SK-N-SH (cell line): ENCODE measurements at regions not wholly inside any gene's neighbourhood (a gene's known extent, or its start where the extent isn't known, plus 50 kb on each side); places are given as distances from the start of the nearest gene placed in this dataset.

ENCODE experiments used
- CTCF ChIA-PET: fragments of 300-600, 350-600 bp; formaldehyde crosslinking; extraction: SDS; loops from one replicate; lab custom pipeline; 2021; lab: Yijun Ruan, JAX
- POLR2A ChIA-PET: fragments of 350-600 bp; sonication (Branson Sonifier 250); formaldehyde crosslinking; extraction: SDS; loops from one replicate; lab custom pipeline; 2020; ENCODE audit warnings: antibody characterized with exemption, inconsistent platforms; lab: Yijun Ruan, JAX
- DNase-seq: peaks from one replicate; pipeline ENCODE4 v3.0.0; 2012
- H2AFZ ChIP-seq: fragments of 200-600 bp; sonication (generic); 2 replicates; pipeline ENCODE4 v1.8.1; 2016; ENCODE audit warnings: antibody characterized with exemption, mild to moderate bottlenecking, low read depth
- H3F3A ChIP-seq: fragments of 200-600 bp; sonication (generic); replicated peaks from 2 replicates; pipeline ENCODE3; 2016; ENCODE audit warnings: antibody characterized with exemption, mild to moderate bottlenecking; ENCODE audit not compliant: insufficient read depth
- H3K27ac ChIP-seq, 2 experiments: fragments of 200-500 bp in 1 of 2; fragments of 200-600 bp in 1 of 2; sonication (Bioruptor generic) in 1 of 2; sonication (generic), shearing (Covaris generic) in 1 of 2; 2 replicates each; pipeline versions ENCODE4 v1.5.1 to v1.6.1; 2014 to 2016; ENCODE audit warnings: low read depth in 2 of 2, inconsistent platforms in 1 of 2, low read length in 1 of 2, mild to moderate bottlenecking in 1 of 2, mixed read lengths in 1 of 2
- H3K27me3 ChIP-seq: fragments of 200-600 bp; sonication (generic), shearing (Covaris generic); 2 replicates; pipeline ENCODE4 v1.6.1; 2016; ENCODE audit warnings: mixed run types; ENCODE audit not compliant: insufficient read depth
- H3K36me3 ChIP-seq, 2 experiments: fragments of 200-500 bp in 1 of 2; fragments of 200-600 bp in 1 of 2; sonication (Bioruptor generic) in 1 of 2; sonication (generic) in 1 of 2; replicated peaks in 1 of 2; 2 replicates each; pipeline versions ENCODE3 to v1.5.1; 2014 to 2016; ENCODE audit warnings: low read length in 1 of 2, mild to moderate bottlenecking in 1 of 2; ENCODE audit not compliant: insufficient read depth in 2 of 2, control insufficient read depth in 1 of 2
- H3K4me1 ChIP-seq, 2 experiments: fragments of 200-500 bp in 1 of 2; fragments of 200-600 bp in 1 of 2; sonication (Bioruptor generic) in 1 of 2; sonication (generic), shearing (Covaris generic) in 1 of 2; 2 replicates each; pipeline versions ENCODE4 v1.5.1 to v1.6.1; 2014 to 2016; ENCODE audit warnings: low read depth in 1 of 2, low read length in 1 of 2, mixed run types in 1 of 2; ENCODE audit not compliant: insufficient read depth in 2 of 2, control insufficient read depth in 1 of 2
- H3K4me2 ChIP-seq: fragments of 200-600 bp; sonication (generic), shearing (Covaris generic); 2 replicates; pipeline ENCODE4 v1.6.1; 2017; ENCODE audit warnings: mixed run types
- H3K4me3 ChIP-seq, 2 experiments: fragments of 200-500 bp in 1 of 2; fragments of 200-600 bp in 1 of 2; sonication (Bioruptor generic) in 1 of 2; sonication (generic), shearing (Covaris generic) in 1 of 2; 2 replicates each; pipeline versions ENCODE4 v1.5.1 to v1.8.1; 2014 to 2016; ENCODE audit warnings: low read depth in 2 of 2, inconsistent platforms in 1 of 2, low read length in 1 of 2, mild to moderate bottlenecking in 1 of 2, mixed read lengths in 1 of 2, moderate library complexity in 1 of 2
- H3K79me2 ChIP-seq: fragments of 200-600 bp; sonication (generic); 2 replicates; pipeline ENCODE4 v1.8.1; 2017; ENCODE audit warnings: mild to moderate bottlenecking; ENCODE audit not compliant: insufficient read depth
- H3K9ac ChIP-seq: fragments of 200-600 bp; sonication (generic); 2 replicates; pipeline ENCODE4 v1.6.1; 2017; ENCODE audit warnings: mixed run types
- H3K9me2 ChIP-seq: fragments of 200-600 bp; sonication (generic); 2 replicates; pipeline ENCODE4 v1.6.1; 2017; ENCODE audit warnings: mixed run types
- H3K9me3 ChIP-seq: fragments of 200-600 bp; sonication (generic); 2 replicates; pipeline ENCODE4 v1.6.1; 2017; ENCODE audit warnings: mixed run types, mild to moderate bottlenecking, moderate library complexity
- H4K20me1 ChIP-seq: fragments of 200-600 bp; sonication (generic); 2 replicates; pipeline ENCODE4 v1.6.1; 2017; ENCODE audit warnings: mild to moderate bottlenecking, mixed run types; ENCODE audit not compliant: insufficient read depth
- FOSL2 ChIP-seq: IDR thresholded peaks from 2 replicates; pipeline ENCODE4 v1.4.0; 2012; ENCODE audit warnings: low read depth, mild to moderate bottlenecking, moderate library complexity, borderline replicate concordance
- FOXJ3 ChIP-seq: sonication (generic); formaldehyde crosslinking; IDR thresholded peaks from 2 replicates; pipeline ENCODE4 v1.5.1; 2020; ENCODE audit warnings: mild to moderate bottlenecking, missing genetic modification reagents
- FOXM1 ChIP-seq: IDR thresholded peaks from 2 replicates; pipeline ENCODE4 v1.4.0; 2012; ENCODE audit warnings: low read depth, mild to moderate bottlenecking
- GABPA ChIP-seq: IDR thresholded peaks from 2 replicates; pipeline ENCODE4 v1.4.0; 2012; ENCODE audit warnings: low read depth, mild to moderate bottlenecking
- GATA2 ChIP-seq: sonication (generic); formaldehyde crosslinking; IDR thresholded peaks from 2 replicates; pipeline ENCODE4 v1.5.0; 2020; ENCODE audit warnings: mild to moderate bottlenecking, missing genetic modification reagents
- IRF3 ChIP-seq: fragments of 150-350 bp; IDR thresholded peaks from 2 replicates; pipeline ENCODE4 v1.6.1; 2016; ENCODE audit warnings: mild to moderate bottlenecking, low read depth, low read length
- MEF2A ChIP-seq: IDR thresholded peaks from 2 replicates; pipeline ENCODE4 v1.4.0; 2012; ENCODE audit warnings: low read depth, borderline replicate concordance
- MXI1 ChIP-seq: IDR thresholded peaks from 2 replicates; pipeline ENCODE4 v1.6.1; 2012; ENCODE audit warnings: mild to moderate bottlenecking, low read depth, low read length, improper control_type of control experiment
- NRF1 ChIP-seq: IDR thresholded peaks from 2 replicates; pipeline ENCODE4 v1.6.1; 2012; ENCODE audit warnings: low read depth, mild to moderate bottlenecking, low read length
- PBX3 ChIP-seq: IDR thresholded peaks from 2 replicates; pipeline ENCODE4; 2012
- RAD21 ChIP-seq: IDR thresholded peaks from 2 replicates; pipeline ENCODE4 v1.6.1; 2012; ENCODE audit warnings: mild to moderate bottlenecking, low read length
- RFX5 ChIP-seq: IDR thresholded peaks from 2 replicates; pipeline ENCODE4 v1.6.1; 2012; ENCODE audit warnings: mild to moderate bottlenecking, improper control_type of control experiment, low read length
- RXRA ChIP-seq: IDR thresholded peaks from 2 replicates; pipeline ENCODE4 v1.4.0; 2012; ENCODE audit warnings: low read depth, mild to moderate bottlenecking, borderline replicate concordance
- SIN3A ChIP-seq: IDR thresholded peaks from 2 replicates; pipeline ENCODE4 v1.6.1; 2012; ENCODE audit warnings: low read depth, mild to moderate bottlenecking, low read length, moderate library complexity, borderline replicate concordance
- TAF1 ChIP-seq: IDR thresholded peaks from 2 replicates; pipeline ENCODE4 v1.6.1; 2012; ENCODE audit warnings: low read depth, mild to moderate bottlenecking, low read length, moderate library complexity, borderline replicate concordance
- TCF12 ChIP-seq: IDR thresholded peaks from 2 replicates; pipeline ENCODE4 v1.4.0; 2012
- USF2 ChIP-seq: fragments of 150-350 bp; IDR thresholded peaks from 2 replicates; pipeline ENCODE4 v1.6.1; 2017; ENCODE audit warnings: antibody characterized with exemption, low read length, low read depth, borderline replicate concordance
- YY1 ChIP-seq: IDR thresholded peaks from 2 replicates; pipeline ENCODE4 v1.4.0; 2012; ENCODE audit warnings: low read depth, mild to moderate bottlenecking
- WGBS: methylation state at CpG from one replicate; pipeline ENCODE4 v1.1.6; 2017; ENCODE audit warnings: low lambda C conversion rate; 5-methylcytosine and 5-hydroxymethylcytosine counted together

- Histone ChIP-seq H3K4me3 (no peak overlapping the region), H4K20me1 (no peaks in the 10 kb centered on the region), H2AFZ (no peak overlapping the region), H3K4me1 (no peaks in the 10 kb centered on the region), H3K9ac (no peak overlapping the region), H3K27ac (no peak overlapping the region), H3F3A (no peaks in the 10 kb centered on the region), H3K36me3 (no peaks in the 10 kb centered on the region), H3K4me2 (no peak overlapping the region), H3K27me3 (no peaks in the 10 kb centered on the region), H3K9me2 (no peaks in the 10 kb centered on the region), H3K79me2 (no peaks in the 10 kb centered on the region), H3K9me3 (no peaks in the 10 kb centered on the region)
- ChIA-PET CTCF (interaction anchor here (1.2 kb wide), 1 partner anchor 1007 kb away, joined by 3 read pairs; no protein-coding TSS in a partner anchor), POLR2A (no interaction called here)
- no peak for TF ChIP-seq MXI1
- TF ChIP-seq MEF2A = no peak
- TF ChIP-seq USF2 = no peak
- no peak for TF ChIP-seq RAD21
- no peak for TF ChIP-seq FOXJ3 (CRISPR knock-in tag)
- no peak for TF ChIP-seq YY1
- no peak for TF ChIP-seq RXRA
- TF ChIP-seq IRF3 = no peak
- no peak for TF ChIP-seq RFX5
- TF ChIP-seq GATA2 = no peak
- no peak for TF ChIP-seq TAF1
- WGBS = 57% methylated on average over 3 of the region's 3 CpGs
- DNase-seq = no peak
Observed at GRCh38 chr5:53236683-53237082, 127.1 kb upstream of the MOCS2 start.

GRCh38 chr5:53237876-53238275 lies 128.3 kb upstream of the MOCS2 start:
- H3K79me2 ChIP-seq = no peaks in the 10 kb centered on the region
- 92% methylated on average over 6 of the region's 6 CpGs for WGBS
- H2AFZ ChIP-seq = no peak overlapping the region
- H3F3A ChIP-seq = no peaks in the 10 kb centered on the region
- H3K27me3 ChIP-seq = no peaks in the 10 kb centered on the region
- no peaks in the 10 kb centered on the region for H3K9me2 ChIP-seq
- no peaks in the 10 kb centered on the region for H3K36me3 ChIP-seq
- H4K20me1 ChIP-seq = no peaks in the 10 kb centered on the region
- no peak overlapping the region for H3K4me3 ChIP-seq
- no peak for TF ChIP-seq GABPA
- no peak for TF ChIP-seq RAD21
- TF ChIP-seq FOXJ3 (CRISPR knock-in tag) = no peak
- no peak for TF ChIP-seq SIN3A
- TF ChIP-seq TCF12 = no peak
- TF ChIP-seq TAF1 = no peak
- no peak for TF ChIP-seq PBX3
- no peak for TF ChIP-seq FOSL2
- no peak for TF ChIP-seq RXRA
- no peak for TF ChIP-seq FOXM1
- no peak for TF ChIP-seq NRF1
- TF ChIP-seq RFX5 = no peak
- no peak overlapping the region for H3K9ac ChIP-seq
- no peak for DNase-seq
- POLR2A ChIA-PET = no interaction called here
- CTCF ChIA-PET = no interaction called here
- H3K4me1 ChIP-seq = no peaks in the 10 kb centered on the region
- H3K27ac ChIP-seq = no peak overlapping the region
- no peaks in the 10 kb centered on the region for H3K9me3 ChIP-seq
- no peak overlapping the region for H3K4me2 ChIP-seq
